ACHN (cell line): ENCODE measurements at regions not wholly inside any gene's neighbourhood (a gene's known extent, or its start where the extent isn't known, plus 50 kb on each side); places are given as distances from the start of the nearest gene placed in this dataset.

Experiments used
- DNase-seq: peaks from one replicate; pipeline ENCODE4 v3.0.0-alpha.2; 2015
- in situ Hi-C: cut with HindIII; loops from 2 replicates; pipeline ENCODE4 v1.10.0; 2017; ENCODE audit warnings: low sequenced_read_pairs, low pct_ligation_motif_present, low pct_unique_long_range_greater_than_20kb

DNA sequence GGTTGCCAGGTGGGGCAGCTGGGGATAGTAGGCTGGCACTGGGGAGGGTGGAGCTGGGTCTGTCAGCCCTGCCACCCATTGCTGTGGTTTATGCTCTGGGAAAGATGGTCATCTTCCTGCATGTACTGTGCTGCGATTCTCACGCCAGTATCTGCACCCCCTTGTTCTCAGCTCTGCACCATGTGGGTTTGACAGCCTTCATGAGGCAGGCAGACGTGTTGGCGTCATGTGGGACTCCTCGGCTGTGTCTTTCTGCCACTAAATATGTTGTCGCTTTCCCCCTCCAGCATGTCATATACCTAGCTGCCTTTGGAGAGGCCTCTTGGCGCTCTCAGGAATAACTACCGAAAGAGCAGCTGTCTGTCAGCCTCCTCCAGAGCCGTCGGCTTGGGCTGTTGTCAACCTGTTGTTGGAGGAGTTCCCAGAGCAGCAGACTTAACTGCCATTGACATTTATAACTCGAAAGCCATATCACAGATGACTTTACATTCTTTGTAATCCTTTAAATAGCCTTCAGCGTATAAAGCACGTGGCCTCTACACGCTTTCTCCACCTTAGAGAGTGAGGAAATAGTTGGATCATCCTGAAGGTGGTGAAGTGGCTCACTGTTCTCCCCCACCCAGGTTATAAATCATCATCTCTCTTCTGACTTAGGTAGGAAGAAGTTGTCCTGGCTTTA lies 80.4 kb upstream of the MGAT5 start:
- in situ Hi-C loops: no loop called here
- no peak for DNase-seq

DNA sequence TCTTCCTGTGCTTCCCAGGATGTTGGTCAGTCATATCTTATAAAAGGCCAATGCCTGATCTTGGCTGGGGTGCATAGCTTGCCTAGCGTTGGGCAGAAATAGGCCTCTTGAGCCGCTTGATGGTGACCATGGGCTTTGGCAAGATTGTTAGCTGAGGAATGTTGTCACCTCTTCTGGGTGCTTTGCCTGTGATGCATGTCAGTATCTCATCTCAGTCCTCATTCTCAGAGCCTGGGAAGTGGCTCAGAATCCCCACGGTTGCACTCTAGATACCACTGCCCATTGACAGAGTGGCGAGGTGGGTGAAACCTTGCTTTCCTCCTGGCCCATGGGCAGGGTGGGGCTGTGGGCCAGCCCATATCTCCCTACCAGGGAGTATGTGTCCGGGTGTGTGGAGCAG lies 79.2 kb upstream of the MGAT5 start:
- in situ Hi-C loops: no loop called here

DNA sequence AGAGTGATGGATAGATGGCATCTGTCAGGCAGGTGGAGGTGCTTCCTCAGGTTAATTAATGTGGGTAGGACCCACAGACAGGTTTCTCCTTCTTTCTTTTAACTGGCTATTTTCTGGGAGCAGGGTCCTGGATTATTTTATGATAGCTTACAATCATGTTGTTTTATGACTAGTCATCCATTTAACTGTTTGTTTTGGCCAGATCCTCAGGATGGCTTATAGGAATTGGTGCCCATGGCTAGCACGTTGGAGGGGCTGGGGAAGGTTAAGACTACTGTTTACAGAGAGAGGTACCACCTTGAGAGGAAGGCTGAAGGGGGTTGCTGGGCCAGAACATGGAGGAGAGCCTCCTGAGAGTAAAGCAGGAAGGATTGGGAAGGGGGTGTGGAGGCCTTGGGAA lies 78.0 kb upstream of the MGAT5 start:
- in situ Hi-C loops: no loop called here
- DNase-seq: no peak

More for the DNA sequence above, 79.2 kb upstream of the MGAT5 start:
- no peak for DNase-seq

GRCh38 chr2:134177351-134177931 lies 76.4 kb upstream of the MGAT5 start:
- in situ Hi-C loops: no loop called here
- no peak for DNase-seq

- no peak for DNase-seq
- in situ Hi-C loops: no loop called here
These were observed 75.6 kb upstream of the MGAT5 start for GRCh38 chr2:134178138-134178877.

GRCh38 chr2:134181219-134181618 lies 72.7 kb upstream of the MGAT5 start:
- DNase-seq: no peak

GRCh38 chr2:134183679-134184078 lies 70.2 kb upstream of the MGAT5 start:
- DNase-seq: no peak
- in situ Hi-C loops: no loop called here

More at GRCh38 chr2:134181219-134181618, 72.7 kb upstream of the MGAT5 start:
- in situ Hi-C loops: no loop called here

DNA sequence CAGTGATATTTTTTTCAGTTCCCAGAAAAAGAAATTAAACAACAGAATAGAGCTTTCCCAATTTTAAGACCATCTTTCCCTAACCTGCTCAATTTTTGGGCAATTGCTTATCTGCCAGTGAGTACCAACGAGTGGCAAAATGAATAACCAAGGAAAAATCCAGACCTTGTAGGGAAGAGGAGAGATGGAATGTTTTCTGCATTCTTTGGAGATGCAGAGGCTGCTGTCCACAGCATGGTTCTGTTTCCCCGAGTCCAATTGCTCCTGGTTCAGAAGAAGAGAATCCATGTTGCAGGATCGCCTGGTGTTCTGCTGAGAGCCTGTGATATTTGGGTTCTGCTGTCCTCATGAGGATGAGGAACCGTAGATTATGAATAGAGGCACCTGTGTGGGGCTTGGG lies 68.2 kb upstream of the MGAT5 start:
- no peak for DNase-seq

DNA sequence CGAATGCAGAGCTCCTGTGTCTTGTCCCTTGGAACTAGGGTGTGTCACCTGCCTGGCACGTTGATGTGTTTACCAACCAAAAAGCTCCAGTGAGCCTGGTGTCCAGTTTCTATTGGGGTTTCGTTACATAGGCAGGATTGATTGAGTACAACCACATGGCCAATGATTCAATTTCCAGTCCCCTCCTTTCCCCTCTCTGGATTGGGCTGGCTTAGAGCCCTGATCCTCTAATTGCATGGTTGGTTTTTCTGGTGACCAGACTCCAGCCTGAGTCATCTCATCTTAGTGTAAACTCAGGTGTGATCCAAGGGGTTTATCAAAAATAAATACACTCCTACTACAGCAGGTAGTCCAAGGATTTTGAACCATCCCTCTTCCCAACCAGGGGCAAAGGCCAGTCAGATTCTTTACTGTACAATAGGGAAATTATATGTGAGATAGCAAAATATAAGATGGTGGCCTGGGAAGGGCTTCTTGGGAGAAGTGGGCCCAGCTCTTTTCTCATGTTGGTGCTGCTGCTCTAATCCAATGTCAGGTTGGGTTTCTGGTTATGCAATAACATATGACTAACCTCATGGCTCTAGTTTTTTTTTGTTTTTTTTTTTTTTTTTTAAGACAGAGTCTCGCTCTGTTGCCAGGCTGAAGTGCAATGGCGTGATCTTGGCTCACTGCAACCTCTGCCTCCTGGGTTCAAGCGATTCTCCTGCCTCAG lies 64.7 kb upstream of the MGAT5 start:
- DNase-seq: no peak
- in situ Hi-C loops: no loop called here

More for the DNA sequence above, 68.2 kb upstream of the MGAT5 start:
- in situ Hi-C loops: no loop called here

DNA sequence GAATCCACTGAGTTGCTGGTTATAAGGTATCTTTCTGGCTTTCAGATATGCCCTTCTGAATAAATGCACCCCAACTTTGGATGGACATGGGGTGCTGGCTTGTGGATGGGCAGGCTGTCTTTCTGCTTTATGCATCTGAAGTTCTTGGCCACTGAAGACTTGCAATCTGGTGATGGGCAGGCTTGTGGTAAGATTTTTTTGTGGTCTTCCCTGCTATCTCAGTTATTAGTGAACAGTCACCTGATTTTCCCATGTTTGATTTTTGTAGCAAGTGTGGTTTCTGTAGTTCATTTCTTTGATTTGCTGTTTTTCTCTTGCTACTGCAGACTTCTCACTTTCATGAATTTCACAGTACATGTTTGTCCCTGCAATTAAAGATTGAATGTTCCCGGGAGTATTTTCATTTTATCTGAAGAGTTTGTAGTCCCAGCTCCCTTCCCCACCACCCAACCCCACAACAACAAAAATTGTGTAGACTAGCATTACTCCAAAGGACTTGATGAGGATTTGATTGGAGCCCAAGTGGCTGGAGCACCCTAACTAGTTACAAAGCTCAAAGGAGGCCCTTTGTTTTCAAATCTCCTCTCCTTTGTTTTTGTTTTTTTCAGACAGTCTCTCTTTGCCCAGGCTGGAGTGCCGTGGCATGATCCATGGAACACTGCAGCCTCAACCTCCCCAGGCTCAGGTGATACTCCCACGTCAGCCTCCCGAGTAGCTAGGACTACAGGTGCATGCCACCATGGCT lies 63.6 kb upstream of the MGAT5 start:
- no peak for DNase-seq
- in situ Hi-C loops: no loop called here

DNA sequence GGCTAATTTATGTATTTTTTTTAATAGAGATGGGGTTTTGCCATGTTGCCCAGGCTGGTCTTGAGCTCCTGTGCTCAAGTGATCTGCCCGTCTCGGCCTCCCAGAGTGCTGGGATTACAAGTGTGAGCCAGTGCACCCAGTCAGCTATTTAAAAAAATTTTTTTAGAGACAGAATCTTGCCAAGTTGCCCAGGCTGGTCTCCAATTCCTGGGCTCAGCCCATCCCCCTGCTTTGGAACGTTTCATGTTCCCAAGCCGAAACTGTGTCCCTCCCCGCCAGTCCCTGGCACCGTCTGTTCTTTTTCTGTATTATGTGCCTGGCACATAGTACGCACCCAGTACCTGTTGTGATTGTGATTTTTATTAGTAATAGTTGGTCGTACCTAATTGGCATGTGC lies 63.1 kb upstream of the MGAT5 start:
- no peak for DNase-seq
- in situ Hi-C loops: no loop called here

DNA sequence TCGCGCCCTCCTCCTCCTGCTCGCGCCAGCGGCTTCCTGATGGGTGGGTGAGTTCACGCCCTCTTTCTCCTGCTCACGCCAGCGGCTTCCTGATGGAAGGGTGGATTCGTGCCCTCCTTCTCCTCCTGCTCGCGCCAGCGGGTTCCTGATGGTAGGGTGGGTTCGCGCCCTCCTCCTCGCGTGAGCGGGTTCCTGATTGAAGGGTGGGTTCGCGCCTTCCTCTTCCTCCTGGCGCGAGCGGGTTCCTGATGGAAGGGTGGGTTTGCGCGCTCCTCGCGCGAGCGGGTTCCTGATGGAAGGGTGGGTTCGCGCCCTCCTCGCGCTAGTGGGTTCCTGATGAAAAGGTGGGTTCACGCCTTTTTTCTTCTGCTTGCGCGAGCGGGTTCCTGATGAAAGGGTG lies 62.0 kb upstream of the MGAT5 start:
- no peak for DNase-seq
- in situ Hi-C loops: no loop called here

GRCh38 chr2:134193006-134193405 lies 60.9 kb upstream of the MGAT5 start:
- in situ Hi-C loops: no loop called here
- no peak for DNase-seq

DNA sequence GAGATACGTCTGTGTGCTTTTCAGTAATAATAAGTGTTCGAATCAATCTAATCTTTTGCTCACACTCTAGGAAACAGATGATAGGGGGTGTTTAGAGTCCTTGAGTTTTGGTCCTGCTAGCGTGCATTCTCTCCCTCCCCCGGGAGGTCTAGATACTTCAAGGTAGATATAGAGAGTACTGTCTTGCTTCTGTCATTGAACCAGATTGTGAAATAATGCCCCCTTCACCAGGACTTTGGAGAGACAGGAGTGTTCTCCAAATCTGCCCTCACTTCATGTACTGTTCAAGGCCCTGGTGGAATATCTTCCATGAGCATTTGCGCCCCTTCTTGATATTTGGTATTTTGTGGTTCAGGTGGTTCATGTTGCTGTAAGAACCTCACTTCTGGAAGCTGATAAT lies 59.4 kb upstream of the MGAT5 start:
- DNase-seq: no peak
- in situ Hi-C loops: no loop called here

GRCh38 chr2:134195341-134195740 lies 58.5 kb upstream of the MGAT5 start:
- in situ Hi-C loops: no loop called here
- no peak for DNase-seq

- no peak for DNase-seq
- in situ Hi-C loops: no loop called here
These were observed 56.4 kb upstream of the MGAT5 start for GRCh38 chr2:134197445-134197844.

DNA sequence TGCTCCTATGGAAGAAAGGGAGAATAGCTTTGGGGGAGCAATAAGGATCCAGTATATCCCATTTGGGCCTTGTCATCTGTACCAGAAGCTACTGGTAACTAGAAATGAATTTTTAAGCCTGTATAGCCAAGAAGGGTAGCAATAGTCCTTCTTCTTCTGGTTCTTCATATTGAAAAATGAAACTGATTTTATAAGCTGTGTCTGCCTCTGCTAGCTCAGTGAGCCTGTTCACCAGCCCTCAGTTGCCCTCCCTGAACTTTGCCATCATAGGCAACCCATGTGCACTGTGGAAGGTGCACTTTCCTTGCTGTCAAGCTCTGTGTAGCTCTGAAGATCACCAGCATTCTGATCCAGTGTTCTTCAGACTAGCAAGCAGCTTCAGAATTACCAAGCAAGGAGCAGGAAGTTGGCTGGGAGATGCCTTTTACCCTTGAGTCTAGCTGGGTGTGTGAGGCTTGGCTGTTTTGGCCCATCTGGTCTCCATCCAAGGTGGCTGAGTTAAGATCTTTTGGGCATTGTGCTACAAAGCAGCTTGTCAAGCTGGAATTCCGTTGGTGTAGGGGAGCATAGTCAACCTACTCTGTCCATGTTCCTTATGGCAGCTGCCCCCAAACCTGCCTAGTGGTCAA lies 55.8 kb upstream of the MGAT5 start:
- in situ Hi-C loops: no loop called here
- no peak for DNase-seq

DNA sequence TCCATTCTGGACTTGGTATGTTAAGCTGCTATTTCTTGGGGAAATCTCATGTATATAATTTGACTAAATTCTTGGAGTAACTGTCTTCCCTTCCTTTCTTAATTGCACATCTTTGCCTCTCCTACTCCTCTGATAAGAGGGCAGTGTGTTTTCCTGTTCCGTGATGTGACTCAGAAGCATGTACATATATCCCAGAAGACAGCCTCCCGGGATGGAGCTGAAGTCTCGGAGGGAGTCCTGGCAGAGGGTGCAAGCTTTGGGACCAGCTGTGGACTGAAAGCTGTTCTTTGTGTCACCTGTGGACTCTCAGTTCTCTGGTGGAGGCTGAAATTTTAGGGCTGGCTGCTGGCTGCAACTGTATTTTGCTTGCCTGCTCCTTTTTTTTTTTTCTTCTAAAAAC lies 54.7 kb upstream of the MGAT5 start:
- no peak for DNase-seq
- in situ Hi-C loops: no loop called here
